HCT116 (cell line): ENCODE measurements at regions not wholly inside any gene's neighbourhood (a gene's known extent, or its start where the extent isn't known, plus 50 kb on each side); places are given as distances from the start of the nearest gene placed in this dataset.

Source experiments
- ATAC-seq: fragments of 200-7000 bp; cut with Tn5 transposase; 2 replicates; pipeline ENCODE4 v1.9.1; 2020; ENCODE audit warnings: mild to moderate bottlenecking, moderate library complexity
- BruUV-seq: library from RNA; stranded (reverse); fragments of 400-500 nt; replicated peaks from 2 replicates; lab custom pipeline; 2021; lab: Mats Ljungman, UMichigan
- CTCF ChIA-PET: fragments of 300-600 bp; sonication (Branson Sonifier 250); formaldehyde crosslinking; loops from one replicate; lab custom pipeline; 2021; ENCODE audit warnings: antibody characterized with exemption; lab: Charles Lee
- POLR2A ChIA-PET: fragments of 300-600, 350-600 bp; sonication (Branson Sonifier 250); formaldehyde crosslinking; loops from one replicate; lab custom pipeline; 2021; ENCODE audit warnings: antibody characterized with exemption; lab: Charles Lee
- RAD21 ChIA-PET, 2 experiments: fragments of 300-600 bp; sonication (Branson Sonifier 250); formaldehyde crosslinking; loops; one replicate each; lab custom pipeline; 2023; ENCODE audit warnings: low total read pairs in 2 of 2; ENCODE audit not compliant: uncharacterized antibody in 2 of 2, unreplicated experiment in 2 of 2, low non-redundant PET in 1 of 2; lab: Charles Lee
- DNase-seq: peaks from one replicate; pipeline ENCODE4 v3.0.0-alpha.2; 2010; ENCODE audit warnings: low read depth, low spot score
- H2AFZ ChIP-seq: fragments of 200-600 bp; shearing (Covaris generic), sonication (generic); 2 replicates; pipeline ENCODE4 v1.6.1; 2017; ENCODE audit warnings: low read depth, mixed run types, mixed read lengths, antibody characterized with exemption, low read length; ENCODE audit not compliant: poor library complexity, severe bottlenecking
- H3K27ac ChIP-seq: 2 replicates; pipeline ENCODE4 v1.5.1; 2012; ENCODE audit warnings: low read depth, low read length
- H3K27me3 ChIP-seq: fragments of 200-600 bp; sonication (generic); 2 replicates; pipeline ENCODE4 v1.6.1; 2016; ENCODE audit warnings: mixed run types, low read length, mixed read lengths; ENCODE audit not compliant: insufficient read depth
- H3K36me3 ChIP-seq, 2 experiments: fragments of 200-500 bp in 1 of 2; fragments of 200-600 bp in 1 of 2; sonication (Bioruptor generic) in 1 of 2; sonication (generic) in 1 of 2; 2 replicates each; pipeline versions ENCODE4 v1.5.1 to v1.6.1; 2014 to 2016; ENCODE audit warnings: low read length in 2 of 2, inconsistent platforms in 1 of 2, mixed read lengths in 1 of 2, mixed run types in 1 of 2; ENCODE audit not compliant: insufficient read depth in 2 of 2, control insufficient read depth in 1 of 2
- H3K4me1 ChIP-seq, 2 experiments: fragments of 200-600 bp in 1 of 2; sonication (generic) in 1 of 2; 2 replicates each; pipeline versions ENCODE4 v1.5.1 to v1.6.1; 2012 to 2017; ENCODE audit warnings: low read length in 2 of 2, inconsistent platforms in 1 of 2, mild to moderate bottlenecking in 1 of 2, mixed read lengths in 1 of 2, mixed run types in 1 of 2, moderate library complexity in 1 of 2; ENCODE audit not compliant: insufficient read depth in 2 of 2, control insufficient read depth in 1 of 2
- H3K4me2 ChIP-seq: fragments of 200-600 bp; sonication (generic); 2 replicates; pipeline ENCODE4 v1.6.1; 2017; ENCODE audit warnings: mixed run types, low read length, mixed read lengths
- H3K4me3 ChIP-seq, 2 experiments: fragments of 200-600 bp in 1 of 2; sonication (generic) in 1 of 2; replicated peaks in 1 of 2; 2 replicates each; pipeline ENCODE4 v1.5.1; 2011 to 2016; ENCODE audit warnings: low read length in 2 of 2, control low read depth in 1 of 2, low read depth in 1 of 2, mild to moderate bottlenecking in 1 of 2, mixed read lengths in 1 of 2, mixed run types in 1 of 2
- H3K79me2 ChIP-seq: fragments of 200-600 bp; sonication (generic); 2 replicates; pipeline ENCODE4 v1.6.1; 2017; ENCODE audit warnings: mild to moderate bottlenecking, mixed run types, low read length, moderate library complexity, mixed read lengths; ENCODE audit not compliant: insufficient read depth
- H3K9ac ChIP-seq: fragments of 200-600 bp; sonication (generic); 2 replicates; pipeline ENCODE4 v1.6.1; 2016; ENCODE audit warnings: low read length, mixed read lengths
- H3K9me2 ChIP-seq: fragments of 200-600 bp; sonication (generic), shearing (Covaris generic); 2 replicates; pipeline ENCODE4 v1.6.1; 2017; ENCODE audit warnings: mixed run types, mild to moderate bottlenecking, moderate library complexity; ENCODE audit not compliant: insufficient read depth
- H3K9me3 ChIP-seq, 2 experiments: fragments of 200-500 bp in 1 of 2; fragments of 200-600 bp in 1 of 2; sonication (Bioruptor generic) in 1 of 2; sonication (generic) in 1 of 2; 2 replicates each; pipeline ENCODE4 v1.6.1; 2014 to 2017; ENCODE audit warnings: low read length in 2 of 2, mixed read lengths in 2 of 2, inconsistent platforms in 1 of 2, low read depth in 1 of 2, mild to moderate bottlenecking in 1 of 2, mixed run types in 1 of 2, moderate library complexity in 1 of 2; ENCODE audit not compliant: control insufficient read depth in 1 of 2, insufficient read depth in 1 of 2
- H4K20me1 ChIP-seq: fragments of 200-600 bp; sonication (generic), shearing (Covaris generic); 2 replicates; pipeline ENCODE4 v1.6.1; 2017; ENCODE audit warnings: mixed run types, mild to moderate bottlenecking, moderate library complexity; ENCODE audit not compliant: insufficient read depth
- ATF3 ChIP-seq: IDR thresholded peaks from 2 replicates; pipeline ENCODE4 v1.6.1; 2012
- CBX3 ChIP-seq: IDR thresholded peaks from 2 replicates; pipeline ENCODE4 v1.6.1; 2012; ENCODE audit warnings: low read depth
- ELF1 ChIP-seq: IDR thresholded peaks from 2 replicates; pipeline ENCODE4 v1.6.1; 2012; ENCODE audit warnings: low read depth, borderline replicate concordance
- EZH2 ChIP-seq: fragments of 200-600 bp; sonication (generic); IDR thresholded peaks from 2 replicates; pipeline ENCODE4 v1.6.1; 2017; ENCODE audit warnings: antibody characterized with exemption, mixed run types
- FOSL1 ChIP-seq: IDR thresholded peaks from 2 replicates; pipeline ENCODE4 v1.6.1; 2012; ENCODE audit warnings: low read depth
- JUND ChIP-seq: IDR thresholded peaks from 2 replicates; pipeline ENCODE4 v1.6.1; 2012
- MAX ChIP-seq: IDR thresholded peaks from 2 replicates; pipeline ENCODE4 v1.6.1; 2012
- POLR2A ChIP-seq: IDR thresholded peaks from 2 replicates; pipeline ENCODE4 v1.7.0; 2011; ENCODE audit warnings: borderline replicate concordance; ENCODE audit not compliant: insufficient read depth, insufficient read length; ENCODE audit errors: extremely low read depth
- POLR2AphosphoS5 ChIP-seq: IDR thresholded peaks from 2 replicates; pipeline ENCODE4 v1.6.1; 2011; ENCODE audit warnings: mild to moderate bottlenecking, low read depth, low read length, moderate library complexity
- REST ChIP-seq: IDR thresholded peaks from 2 replicates; pipeline ENCODE4 v1.6.1; 2012; ENCODE audit warnings: low read depth
- SIN3A ChIP-seq: IDR thresholded peaks from 2 replicates; pipeline ENCODE4 v1.6.1; 2012; ENCODE audit warnings: low read depth
- SP1 ChIP-seq: IDR thresholded peaks from 2 replicates; pipeline ENCODE4 v1.6.1; 2012; ENCODE audit warnings: low read depth
- SRF ChIP-seq: IDR thresholded peaks from 2 replicates; pipeline ENCODE4 v1.6.1; 2012; ENCODE audit warnings: low read depth
- TCF7L2 ChIP-seq: IDR thresholded peaks from 2 replicates; pipeline ENCODE4 v1.7.0; 2011; ENCODE audit warnings: borderline replicate concordance, inconsistent platforms; ENCODE audit not compliant: insufficient read depth, insufficient read length; ENCODE audit errors: extremely low read depth
- YY1 ChIP-seq: IDR thresholded peaks from 2 replicates; pipeline ENCODE4 v1.6.1; 2011; ENCODE audit warnings: low read length, low read depth, moderate library complexity, mild to moderate bottlenecking; ENCODE audit not compliant: insufficient replicate concordance; ENCODE audit errors: extremely low read depth
- ZBTB33 ChIP-seq: IDR thresholded peaks from 2 replicates; pipeline ENCODE4 v1.6.1; 2011; ENCODE audit warnings: mild to moderate bottlenecking, low read length, moderate library complexity; ENCODE audit not compliant: insufficient replicate concordance; ENCODE audit errors: extremely low read depth
- ZNF274 ChIP-seq: fragments of 200-500 bp; sonication (Bioruptor generic); IDR thresholded peaks from 2 replicates; pipeline ENCODE4 v1.6.1; 2014; ENCODE audit warnings: mild to moderate bottlenecking, low read depth, low read length, inconsistent platforms
- intact Hi-C: fragments of 100-400 bp; cut with micrococcal nuclease; formaldehyde crosslinking; loops from 2 replicates; pipeline ENCODE4 v1.10.0; 2022

GRCh38 chr2:19689646-19690168 is 212.1 kb downstream of the TTC32 start:
- intact Hi-C loops, result no loop called here
- Histone ChIP-seq H3K9me2 (no peaks in the 10 kb centered on the region), H3K27ac (no peak overlapping the region), H3K9ac (no peak overlapping the region), H2AFZ (no peak overlapping the region), H4K20me1 (no peaks in the 10 kb centered on the region), H3K36me3 (no peaks in the 10 kb centered on the region), H3K4me2 (no peak overlapping the region), H3K79me2 (no peaks in the 10 kb centered on the region), H3K4me3 (no peak overlapping the region), H3K4me1 (no peaks in the 10 kb centered on the region), H3K27me3 (no peaks in the 10 kb centered on the region), H3K9me3 (no peaks in the 10 kb centered on the region)
- no peak for TF ChIP-seq SIN3A
- TF ChIP-seq POLR2AphosphoS5, result no peak
- TF ChIP-seq FOSL1, result no peak
- TF ChIP-seq SRF, result no peak
- TF ChIP-seq YY1, result no peak
- TF ChIP-seq ZNF274, result no peak
- no peak for TF ChIP-seq MAX
- no peak for TF ChIP-seq ELF1
- TF ChIP-seq ATF3, result no peak
- TF ChIP-seq TCF7L2, result no peak
- no peak for TF ChIP-seq CBX3
- TF ChIP-seq ZBTB33, result no peak
- no peak for TF ChIP-seq EZH2
- no peak for TF ChIP-seq SP1
- no peak for TF ChIP-seq JUND
- TF ChIP-seq REST, result no peak
- no peak for TF ChIP-seq POLR2A
- ATAC-seq (no peak), DNase-seq (no peak)
- RAD21 ChIA-PET, result no interaction called here
- CTCF ChIA-PET, result no interaction called here
- BruUV-seq, result no TSS peak
- POLR2A ChIA-PET, result no interaction called here
